Astrocyte of the cerebellum (primary cell): ENCODE measurements at regions not wholly inside any gene's neighbourhood (a gene's known extent, or its start where the extent isn't known, plus 50 kb on each side); places are given as distances from the start of the nearest gene placed in this dataset.
A peak's percentile ranks its signal among the peaks of the same experiment; 100 is the strongest.
"Not testable (repeated sequence)": the region's sequence is repeated elsewhere in the genome, so short reads cannot be mapped to it uniquely, and the experiment has no call there.

ENCODE experiments used
- DNase-seq: peaks from one replicate; pipeline ENCODE4 v3.0.0-alpha.2; 2011; ENCODE audit warnings: low read depth
- H3K4me3 ChIP-seq: 2 replicates; pipeline ENCODE4 v1.5.1; 2011; ENCODE audit warnings: mild to moderate bottlenecking, low read depth, low read length, moderate library complexity
- CTCF ChIP-seq: IDR thresholded peaks from 2 replicates; pipeline ENCODE4 v1.5.1; 2012; ENCODE audit warnings: low read length, low read depth, moderate library complexity, mild to moderate bottlenecking; ENCODE audit errors: missing control alignments
- in situ Hi-C: cut with HindIII; loops from 2 replicates; pipeline ENCODE4 v1.10.0; 2017; ENCODE audit warnings: low sequenced_read_pairs

- no peak for TF ChIP-seq CTCF
- H3K4me3 ChIP-seq: no peak overlapping the region
- in situ Hi-C loops: loop anchor here (25.0 kb wide), 1 partner anchor 152 kb away; no protein-coding TSS in a partner anchor
- no peak for DNase-seq
These were observed 171.4 kb upstream of the HES1 start for GRCh38 chr3:193964517-193964880.

GRCh38 chr3:193968380-193968974 is 167.5 kb upstream of the HES1 start:
- in situ Hi-C loops: loop anchor here (25.0 kb wide), 1 partner anchor 156 kb away; no protein-coding TSS in a partner anchor
- no peak for DNase-seq
- TF ChIP-seq CTCF: no peak
- no peak overlapping the region for H3K4me3 ChIP-seq

GRCh38 chr3:193970131-193970772 is 165.7 kb upstream of the HES1 start:
- H3K4me3 ChIP-seq, DNase-seq: not testable (repeated sequence)
- peak; percentile 56 for TF ChIP-seq CTCF
- in situ Hi-C loops: loop anchor here (10.0 to 25.0 kb wide), 2 partner anchors 55 to 158 kb away; no protein-coding TSS in a partner anchor

- in situ Hi-C loops: loop anchor here (10.0 to 25.0 kb wide), 2 partner anchors 56 to 158 kb away; no protein-coding TSS in a partner anchor
- H3K4me3 ChIP-seq: no peak overlapping the region
- DNase-seq: no peak
- no peak for TF ChIP-seq CTCF
These were observed 165.2 kb upstream of the HES1 start for GRCh38 chr3:193970773-193971206.

- no peak overlapping the region for H3K4me3 ChIP-seq
- in situ Hi-C loops: loop anchor here (10.0 to 25.0 kb wide), 2 partner anchors 57 to 159 kb away; no protein-coding TSS in a partner anchor
- no peak for DNase-seq
- no peak for TF ChIP-seq CTCF
These were observed 164.6 kb upstream of the HES1 start for GRCh38 chr3:193971261-193971751.

GRCh38 chr3:193971966-193972365 is 164.0 kb upstream of the HES1 start:
- in situ Hi-C loops: loop anchor here (10.0 to 25.0 kb wide), 2 partner anchors 57 to 160 kb away; no protein-coding TSS in a partner anchor

More at GRCh38 chr3:193971966-193972365, 164.0 kb upstream of the HES1 start:
- TF ChIP-seq CTCF: no peak
- no peak for DNase-seq
- no peak overlapping the region for H3K4me3 ChIP-seq
